Right ventricle myocardium inferior (tissue), 1 donor: ENCODE measurements at regions not wholly inside any gene's neighbourhood (a gene's known extent, or its start where the extent isn't known, plus 50 kb on each side); places are given as distances from the start of the nearest gene placed in this dataset.

Source experiments
- ATAC-seq: fragments of 200-7000 bp; cut with Tn5 transposase; one replicate; pipeline ENCODE4 v1.9.1; 2020; ENCODE audit warnings: mild to moderate bottlenecking, moderate library complexity
- DNase-seq: peaks from one replicate; pipeline ENCODE4 v3.0.0; 2021; ENCODE audit errors: missing footprints
- intact Hi-C: fragments of 100-400 bp; cut with DNase I; formaldehyde crosslinking; loops from one replicate; pipeline ENCODE4 v1.11.0; 2022
- donor health status: DM: no; HTN: yes; CAD: no; lungs with severe emphysema.

DNA sequence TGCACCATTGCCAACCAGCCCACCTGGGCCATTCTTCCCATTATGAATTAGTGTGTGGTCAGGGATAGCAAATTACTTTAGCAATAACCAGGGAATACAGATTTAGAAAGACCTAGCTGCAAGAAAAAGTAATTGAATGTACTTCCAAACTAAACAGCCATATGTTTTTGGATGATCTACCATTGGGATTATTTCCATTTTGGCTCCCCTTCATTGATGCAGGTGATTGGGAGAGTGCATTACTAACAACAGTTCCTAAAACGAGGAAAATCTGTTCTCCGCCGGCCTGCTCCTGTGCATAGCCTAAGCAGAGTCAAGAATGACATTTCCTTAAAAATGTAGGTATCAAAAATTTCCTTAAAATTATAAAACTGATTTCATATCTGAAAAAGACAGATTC lies 58.5 kb downstream of the MAIP1 start:
- DNase-seq: no peak
- no peak for ATAC-seq
- intact Hi-C loops: no loop called here

DNA sequence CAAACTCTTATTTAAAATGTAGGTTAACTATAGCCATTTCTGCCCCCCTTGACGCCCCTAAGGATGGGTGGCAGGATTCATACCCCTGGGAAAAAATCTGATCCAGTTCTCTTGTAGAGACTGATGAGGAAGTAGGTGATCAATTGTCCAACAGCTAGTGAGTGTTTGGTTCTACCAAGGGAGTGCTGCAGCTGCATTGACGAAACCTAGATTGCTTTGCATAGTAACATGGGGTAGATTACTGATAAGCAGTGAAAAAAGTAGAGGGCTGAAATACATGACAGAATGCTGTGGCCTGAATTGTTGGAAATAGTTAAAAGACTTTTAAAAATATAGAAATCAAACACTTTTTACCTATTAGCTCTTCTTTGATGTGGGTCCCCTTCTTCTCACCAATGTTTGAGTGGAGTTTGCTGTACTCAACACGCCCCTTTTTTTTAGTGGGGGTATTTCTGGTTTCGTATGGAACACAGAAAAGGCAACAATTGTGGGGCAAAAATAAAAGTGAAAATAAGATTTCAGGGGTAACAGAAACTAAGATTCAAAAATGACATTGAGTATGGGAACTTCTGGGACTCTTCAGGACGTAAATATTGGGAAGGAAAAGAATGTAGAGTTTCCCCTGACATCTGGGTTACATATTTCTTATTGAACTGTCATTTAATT lies 66.2 kb downstream of the MAIP1 start:
- intact Hi-C loops: no loop called here
- DNase-seq (no peak), ATAC-seq (no peak)

DNA sequence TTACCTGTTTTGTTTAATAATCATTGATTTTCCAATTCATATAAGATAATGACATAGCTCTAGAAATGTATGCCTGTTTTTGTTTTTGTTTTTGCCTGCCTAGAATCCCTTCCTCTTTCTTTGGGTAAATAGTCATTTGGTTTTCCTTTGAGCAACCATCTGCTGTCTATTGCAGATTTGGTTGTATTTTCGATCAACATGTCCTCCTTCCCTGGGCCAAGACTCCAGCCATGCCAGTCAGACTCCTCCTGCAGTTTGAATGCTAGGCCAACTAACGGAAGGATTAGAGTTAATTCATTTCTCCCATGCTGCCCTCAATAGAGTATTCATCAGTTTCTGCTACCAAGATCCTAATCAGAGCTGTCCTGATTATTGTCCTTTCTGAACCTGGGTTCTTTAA lies 67.1 kb downstream of the MAIP1 start:
- ATAC-seq (no peak), DNase-seq (no peak)
- intact Hi-C loops: no loop called here

DNA sequence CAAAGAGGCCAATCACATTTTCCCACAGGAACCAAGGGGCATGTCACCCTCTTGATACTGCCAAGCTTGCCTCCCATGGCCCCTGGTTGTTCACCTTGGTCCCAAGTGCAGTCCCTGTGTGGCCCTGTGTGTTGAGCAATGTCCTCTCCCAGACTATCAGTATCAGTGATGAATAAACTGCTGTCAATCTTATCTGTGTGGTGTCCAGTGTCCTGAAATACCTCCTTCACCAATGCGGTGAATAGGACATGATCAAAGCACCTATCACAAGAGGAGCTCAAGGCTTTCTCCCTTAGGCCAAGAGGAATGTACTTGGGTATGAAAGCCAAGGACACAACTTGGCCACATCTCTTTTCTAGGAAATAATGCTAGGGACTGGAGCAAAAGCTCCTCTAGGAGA lies 68.2 kb downstream of the MAIP1 start:
- DNase-seq (no peak), ATAC-seq (peak; percentile 62)
- intact Hi-C loops: no loop called here

DNA sequence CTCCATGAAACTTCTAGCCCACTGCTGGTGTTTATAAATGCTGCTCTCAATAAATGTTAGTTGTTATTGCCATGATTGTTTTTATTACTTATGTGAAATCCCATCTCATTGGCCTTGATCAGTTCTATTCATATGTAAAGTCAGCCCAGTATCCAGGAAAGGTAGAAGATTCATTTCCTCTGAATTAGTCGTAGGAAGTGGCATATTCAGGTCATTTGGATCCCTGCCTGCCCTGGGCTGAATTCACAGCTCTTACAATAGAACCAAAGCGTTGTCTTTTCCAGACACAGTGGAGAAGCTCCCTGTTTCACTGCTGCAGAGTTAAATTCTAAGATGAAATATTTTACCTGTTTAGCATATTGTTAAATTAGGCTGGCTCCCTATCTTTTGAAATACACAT lies 70.3 kb downstream of the MAIP1 start:
- intact Hi-C loops: no loop called here
- no peak for ATAC-seq

DNA sequence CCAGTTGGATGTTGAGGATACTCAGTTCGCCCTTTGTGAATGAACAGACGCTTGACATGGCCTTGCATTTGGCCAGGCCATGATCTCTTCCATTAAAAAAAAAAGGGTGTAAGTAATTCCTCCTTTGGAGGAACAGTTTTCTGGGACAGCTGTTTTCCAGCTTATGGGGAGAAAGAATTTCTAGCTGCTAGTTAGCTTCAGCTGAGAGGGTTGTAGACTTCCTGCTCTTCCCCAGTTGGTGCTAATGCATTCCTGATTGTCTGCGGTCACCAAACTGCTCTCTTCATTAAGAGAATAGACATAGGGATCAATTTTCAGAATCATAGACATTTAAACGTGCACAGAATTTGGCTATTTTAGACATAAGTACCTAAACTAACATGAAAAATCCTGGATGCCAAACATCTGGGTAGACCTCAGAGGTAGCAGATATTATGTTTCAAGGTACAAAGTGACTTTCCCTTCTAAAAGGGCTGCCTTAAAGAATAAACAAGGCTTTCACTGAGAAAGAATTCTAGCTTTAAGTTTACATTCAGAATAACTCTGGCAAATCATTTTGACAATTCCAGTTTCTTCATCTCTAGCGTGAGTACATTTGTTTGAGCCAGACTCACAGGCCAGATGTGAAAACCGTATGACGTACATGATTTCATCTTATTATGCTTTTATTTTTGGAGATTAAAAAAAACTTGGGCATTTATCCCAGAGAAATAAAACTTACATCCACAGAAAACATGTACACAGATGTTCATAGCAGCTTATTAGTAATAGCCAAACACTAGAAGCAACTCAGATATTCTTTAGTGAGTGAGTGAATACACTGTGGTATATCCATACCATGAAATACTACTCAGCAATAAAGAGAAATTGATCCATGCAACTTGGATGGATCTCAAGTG lies 71.2 kb downstream of the MAIP1 start:
- ATAC-seq (peak; percentile 41), DNase-seq (no peak)
- intact Hi-C loops: no loop called here

More for the DNA sequence above, 70.3 kb downstream of the MAIP1 start:
- no peak for DNase-seq

DNA sequence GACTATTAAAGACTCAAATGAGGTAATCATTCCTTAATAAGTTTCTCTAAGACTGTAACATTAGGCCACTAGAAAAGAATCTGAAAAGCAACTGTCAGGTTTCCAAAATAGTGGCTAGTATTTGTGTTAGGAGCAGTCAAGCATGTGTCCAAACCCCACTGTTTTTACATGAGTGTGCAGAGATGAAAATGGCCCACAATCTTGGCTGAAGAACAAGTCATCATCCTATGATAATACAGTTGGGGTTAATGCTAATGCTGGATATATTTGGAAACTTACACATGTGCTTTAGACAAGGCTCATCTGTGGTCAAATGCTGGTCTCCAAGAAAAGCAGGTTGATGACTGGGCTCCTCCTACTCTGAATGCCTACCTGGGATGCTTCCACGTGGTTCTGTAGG lies 73.6 kb downstream of the MAIP1 start:
- ATAC-seq (no peak), DNase-seq (no peak)
- intact Hi-C loops: no loop called here

DNA sequence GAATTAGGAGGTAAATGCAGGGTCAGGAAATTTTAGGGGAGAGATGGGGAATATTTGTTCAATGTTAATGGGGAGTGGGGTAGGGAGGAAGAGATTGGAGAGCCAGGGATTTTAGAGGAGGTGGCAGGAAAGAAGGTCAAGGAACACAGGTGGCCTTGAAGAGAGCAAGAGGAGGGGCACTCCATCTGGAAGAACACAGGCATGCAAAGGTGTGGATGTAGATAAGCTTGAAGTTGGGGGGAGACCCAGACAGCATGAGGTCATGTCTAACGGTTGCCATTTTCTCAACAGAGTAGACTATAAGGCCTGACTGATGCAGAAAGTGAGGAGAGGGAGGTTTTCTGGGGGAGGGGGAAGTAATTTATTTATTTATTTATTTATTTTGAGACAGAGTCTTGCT lies 77.5 kb downstream of the MAIP1 start:
- ATAC-seq (no peak), DNase-seq (no peak)
- intact Hi-C loops: no loop called here

DNA sequence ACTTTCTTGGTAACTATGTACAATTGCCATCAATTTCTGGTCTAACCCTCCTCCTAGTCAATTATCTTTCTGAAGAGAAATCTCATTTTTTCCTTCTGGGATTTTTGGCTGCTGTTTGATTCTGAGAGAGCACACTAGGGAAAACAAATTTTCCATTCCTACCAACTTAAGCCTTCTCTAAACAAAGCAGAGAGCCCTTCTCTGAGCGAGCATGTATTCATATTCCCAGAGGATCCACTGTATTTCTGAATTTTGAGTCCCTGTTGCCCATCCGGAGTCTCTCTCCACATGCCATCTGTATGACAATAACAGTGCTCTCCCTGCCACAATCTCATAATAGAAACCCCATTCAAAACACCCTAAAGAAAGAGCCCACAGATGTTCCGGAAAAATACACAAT lies 78.5 kb downstream of the MAIP1 start:
- no peak for ATAC-seq
- no peak for DNase-seq

DNA sequence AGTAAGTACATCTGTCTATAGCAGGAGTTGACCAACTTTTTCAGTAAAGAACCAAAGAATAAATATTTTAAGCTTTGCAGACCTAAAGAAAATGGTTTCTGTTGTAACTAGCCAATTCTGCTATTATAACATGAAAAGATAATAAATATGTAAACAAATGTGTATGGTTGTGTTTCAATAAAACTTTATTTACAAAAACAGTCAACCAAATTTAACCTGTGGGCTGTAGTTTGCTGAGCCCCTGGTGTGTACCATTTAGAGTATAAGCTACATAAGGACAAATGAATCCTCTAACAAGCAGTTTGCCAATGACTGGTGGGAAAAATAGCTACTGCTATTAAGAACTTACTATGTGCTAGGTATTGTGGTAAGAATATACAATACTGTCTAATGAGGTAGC lies 79.4 kb downstream of the MAIP1 start:
- intact Hi-C loops: no loop called here
- DNase-seq (no peak), ATAC-seq (no peak)

More for the DNA sequence above, 78.5 kb downstream of the MAIP1 start:
- intact Hi-C loops: no loop called here

DNA sequence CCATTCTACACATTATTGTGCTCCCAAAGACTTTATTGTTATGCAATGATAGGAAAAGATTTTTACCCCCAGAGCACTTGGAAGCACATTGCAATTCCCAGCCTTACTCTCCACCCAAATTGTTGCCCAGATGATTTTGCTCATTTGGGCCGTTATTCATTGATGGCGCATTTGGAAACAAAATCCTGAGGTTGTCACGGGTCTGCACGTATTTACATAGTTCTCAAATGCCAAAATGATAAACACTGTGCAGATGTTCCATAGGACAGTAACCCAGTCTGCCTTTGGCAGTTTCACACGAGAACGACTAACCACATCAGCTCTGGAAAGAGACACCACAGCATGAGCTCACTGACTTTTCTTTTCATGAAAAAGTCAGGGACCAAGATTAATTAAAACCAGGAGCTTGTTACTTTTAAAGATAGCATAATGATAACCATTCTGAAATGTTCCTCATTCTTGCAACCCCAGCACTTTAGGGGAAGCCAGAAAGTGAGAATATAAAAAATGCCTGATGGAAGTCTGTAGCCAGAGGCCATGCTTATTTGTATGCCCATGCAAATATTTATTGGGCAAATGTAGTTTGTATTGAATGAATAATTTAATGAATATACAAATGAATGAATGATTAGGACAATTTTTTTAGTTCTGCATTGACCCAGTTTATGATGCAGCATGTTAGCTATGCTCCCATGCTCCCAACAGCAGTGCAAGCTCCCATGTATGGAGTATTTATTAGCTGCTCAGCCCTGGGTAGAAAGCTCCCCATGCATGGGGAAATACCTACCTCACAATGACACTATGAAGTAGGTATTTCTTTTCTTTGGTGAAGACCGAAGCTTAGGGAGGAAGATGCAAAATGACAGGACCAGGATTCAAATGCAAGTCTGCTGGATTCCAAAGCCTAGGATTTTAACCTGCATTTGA lies 84.6 kb downstream of the MAIP1 start:
- DNase-seq (no peak), ATAC-seq (peak; percentile 56)
- intact Hi-C loops: no loop called here

DNA sequence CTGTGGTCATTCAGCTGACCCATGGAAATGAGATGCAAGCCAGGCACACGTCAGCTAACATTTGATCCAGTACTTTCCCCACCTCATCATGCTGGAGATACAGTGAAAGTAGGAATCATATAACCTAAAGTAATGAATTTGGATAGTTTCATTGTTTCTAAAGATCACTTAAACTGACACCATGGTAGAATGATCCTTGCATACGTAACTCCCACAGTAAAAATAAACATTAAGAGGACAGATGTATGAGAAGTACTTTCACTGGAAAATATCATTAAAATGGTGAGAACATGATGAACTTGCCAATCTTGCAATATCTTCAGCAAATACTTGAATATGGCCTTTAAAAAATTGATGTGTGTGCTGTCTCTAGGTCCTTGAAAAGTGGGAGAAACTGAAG lies 85.4 kb downstream of the MAIP1 start:
- ATAC-seq: no peak
- intact Hi-C loops: no loop called here
- DNase-seq: no peak

DNA sequence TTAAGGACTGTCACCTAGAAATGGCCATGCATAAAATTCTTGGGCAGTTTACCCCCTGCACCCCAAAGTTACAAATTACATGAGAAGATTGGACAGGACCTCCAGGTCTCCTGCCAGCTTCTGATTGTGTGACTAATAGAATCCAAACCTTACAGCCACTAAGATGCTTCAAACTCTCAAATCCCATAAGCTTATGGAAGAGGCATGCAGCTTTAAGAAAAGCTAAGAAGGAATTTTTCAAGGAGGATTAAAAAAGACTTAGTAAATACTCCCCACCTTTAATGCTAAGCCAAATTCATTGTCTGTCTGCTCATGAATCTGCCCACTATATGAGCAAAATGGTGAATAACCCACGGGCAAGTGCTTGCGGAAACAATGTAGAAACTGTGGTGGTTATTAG lies 86.3 kb downstream of the MAIP1 start:
- intact Hi-C loops: no loop called here
- DNase-seq (no peak), ATAC-seq (no peak)

DNA sequence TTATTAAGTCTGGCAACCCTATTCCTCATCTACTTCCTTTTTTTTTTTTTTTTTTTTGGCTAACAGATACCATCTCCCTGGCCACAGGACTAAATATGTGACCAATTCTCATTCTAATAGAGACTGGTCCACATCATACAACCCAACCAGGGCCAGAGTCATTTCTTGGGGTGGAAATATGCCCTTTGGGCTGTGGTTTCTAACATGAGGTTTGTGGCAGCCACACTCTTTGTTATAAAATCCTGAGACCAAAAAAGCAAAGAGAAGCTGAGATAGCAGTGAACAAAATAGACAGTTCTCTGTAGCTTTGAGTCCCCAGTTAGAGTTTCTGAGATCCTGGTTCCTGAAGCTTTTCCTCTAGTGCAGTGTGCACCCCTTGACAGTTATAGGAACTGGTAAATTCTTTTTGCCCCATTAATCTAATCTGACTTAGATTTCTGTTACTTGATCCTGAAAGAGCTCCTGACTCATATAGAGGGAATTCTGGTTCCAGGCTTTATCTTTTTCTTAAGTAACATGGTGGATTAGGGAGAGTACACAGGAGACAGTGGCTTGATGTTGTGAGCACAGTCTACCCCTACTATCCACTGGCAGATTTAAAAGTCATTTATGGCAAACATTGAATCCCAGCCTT lies 86.8 kb downstream of the MAIP1 start:
- intact Hi-C loops: no loop called here

DNA sequence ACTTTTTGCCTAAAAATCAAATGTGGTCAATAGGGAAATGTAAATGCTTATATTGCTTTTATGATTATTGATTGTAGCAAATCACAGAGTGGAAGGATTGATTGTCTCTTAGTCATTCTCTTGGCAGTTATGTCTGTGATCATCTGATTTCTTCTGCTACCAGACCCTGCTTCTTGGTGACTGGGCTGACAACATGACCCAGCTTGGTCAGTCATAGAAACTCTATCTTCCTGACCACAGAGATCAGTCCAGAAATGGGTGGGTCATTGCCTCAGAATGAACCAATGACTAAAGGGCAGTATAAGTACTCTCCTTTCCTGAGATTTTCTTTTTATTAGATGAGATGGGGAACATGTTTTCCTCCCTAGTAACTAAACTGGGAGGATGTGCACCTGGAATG lies 87.6 kb downstream of the MAIP1 start:
- DNase-seq: no peak
- intact Hi-C loops: no loop called here
- ATAC-seq: no peak

More for the DNA sequence above, 86.8 kb downstream of the MAIP1 start:
- no peak for DNase-seq
- ATAC-seq: no peak

DNA sequence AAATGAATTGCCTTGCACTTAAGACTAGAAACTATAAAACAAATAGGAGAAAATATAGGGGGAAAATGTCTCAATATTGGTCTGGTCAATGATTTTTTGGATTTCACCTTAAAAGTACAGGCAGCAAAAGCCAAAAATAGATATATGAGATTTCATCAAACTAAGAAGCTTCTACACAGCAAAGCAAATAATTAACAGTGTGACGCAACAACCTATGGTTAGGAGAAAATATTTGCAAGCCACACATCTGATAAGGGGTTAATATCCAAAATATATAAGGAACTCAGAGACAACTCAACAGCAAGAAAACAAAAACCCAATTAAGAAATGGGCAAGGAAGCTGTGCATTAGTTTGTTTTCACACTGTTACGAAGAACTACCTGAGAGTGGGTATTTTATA lies 89.1 kb downstream of the MAIP1 start:
- intact Hi-C loops: no loop called here
- DNase-seq (no peak), ATAC-seq (no peak)

DNA sequence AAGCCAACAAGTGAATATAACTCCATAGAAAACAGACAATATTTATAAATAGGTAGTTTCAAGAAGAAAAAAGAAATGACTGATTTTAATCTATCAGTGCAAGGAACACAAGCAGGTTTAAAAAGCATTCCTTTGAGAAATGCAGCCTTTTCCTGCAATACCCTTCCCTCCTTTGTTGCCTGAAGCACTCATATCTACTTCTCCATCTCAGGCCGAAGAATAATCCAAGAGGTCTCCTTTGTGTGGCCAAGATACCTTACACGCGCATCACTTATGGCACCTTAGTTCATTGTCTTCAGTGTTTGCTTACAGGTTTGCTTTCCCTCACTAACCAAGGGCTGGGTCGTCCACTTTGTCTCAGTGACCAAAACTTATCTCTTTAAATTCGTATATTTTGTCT lies 93.0 kb downstream of the MAIP1 start:
- no peak for DNase-seq
- intact Hi-C loops: no loop called here

DNA sequence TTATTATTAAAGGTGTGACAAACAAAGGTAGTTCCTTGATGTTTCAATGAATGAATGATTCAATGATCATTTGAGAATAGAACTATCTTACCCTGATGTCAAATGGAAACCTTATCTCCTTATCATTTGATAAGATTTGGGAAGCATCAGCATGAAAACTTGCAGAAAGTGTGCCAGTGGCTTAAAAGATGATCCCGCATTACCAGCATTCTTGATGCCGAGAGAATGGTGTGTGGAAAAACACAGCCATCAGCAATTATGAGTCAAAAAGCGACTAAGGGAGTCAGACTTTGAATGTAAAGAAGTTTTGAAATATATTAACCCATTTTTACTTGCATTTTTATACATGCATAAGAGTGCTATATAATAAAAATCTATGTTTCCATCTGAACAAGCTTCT lies 93.7 kb downstream of the MAIP1 start:
- ATAC-seq: no peak
- DNase-seq: no peak
- intact Hi-C loops: no loop called here

More for the DNA sequence above, 93.0 kb downstream of the MAIP1 start:
- ATAC-seq: no peak
